ENCODE measurements at regions not wholly inside any gene's neighbourhood (a gene's known extent, or its start where the extent isn't known, plus 50 kb on each side); places are given as distances from the start of the nearest gene placed in this dataset.

- TF ChIP-seq POU2F2 (IDR thresholded peaks at IDR 0.05; ENCODE audit: low read depth, low read length) (no peak), POLR2A (IDR thresholded peaks at IDR 0.05; ENCODE audit: low read depth, low read length) (no peak), POLR2AphosphoS5 (IDR thresholded peaks at IDR 0.05; ENCODE audit: low read depth, low read length) (no peak), SPI1 (IDR thresholded peaks at IDR 0.05; ENCODE audit: low read depth, low read length) (no peak)
These were observed 719.4 kb downstream of the DIAPH3 start for GRCh38 chr13:59444210-59444857.

Measured in GM12891 (cell line).